Coronary artery (tissue), 2 donors: ENCODE measurements at regions not wholly inside any gene's neighbourhood (a gene's known extent, or its start where the extent isn't known, plus 50 kb on each side); places are given as distances from the start of the nearest gene placed in this dataset.

Experiments used
- DNase-seq: peaks from one replicate; pipeline ENCODE4 v3.0.0-alpha.2; 2017; ENCODE audit warnings: low spot score
- H3K27ac ChIP-seq, 2 donors: fragments of 200-600 bp; sonication (generic); one replicate each; pipeline ENCODE4 v1.5.1; 2016 to 2019
- H3K4me3 ChIP-seq: fragments of 200-600 bp; sonication (generic); 2 replicates; pipeline ENCODE4 v1.5.1; 2016; ENCODE audit warnings: mild to moderate bottlenecking, moderate library complexity
- CTCF ChIP-seq: fragments of 200-600 bp; sonication (generic); IDR thresholded peaks from one replicate; pipeline ENCODE4 v1.5.1; 2019; ENCODE audit warnings: antibody characterized with exemption

DNA sequence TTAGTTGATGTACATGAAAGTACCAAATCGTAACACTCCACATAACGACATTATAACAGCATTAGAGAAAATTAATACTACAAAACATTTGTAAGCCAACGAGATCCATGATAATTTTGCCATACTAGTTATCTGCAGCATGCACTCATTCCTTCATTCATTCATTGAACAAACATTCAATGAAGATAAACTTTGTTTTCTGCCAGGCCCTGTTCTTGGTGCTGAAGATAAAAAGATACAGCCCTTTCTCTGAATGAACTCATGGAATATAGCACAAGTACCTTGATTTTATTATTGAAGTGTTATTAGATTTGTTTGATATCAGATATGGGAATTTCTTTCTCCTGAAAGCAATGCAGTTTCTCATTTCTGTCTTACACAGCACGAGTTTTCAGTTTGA lies 524.0 kb downstream of the TFAP2A start:
- no peak for TF ChIP-seq CTCF

GRCh38 chr6:9890469-9890868 lies 524.4 kb downstream of the TFAP2A start:
- Histone ChIP-seq H3K27ac (no peak overlapping the region), H3K4me3 (no peak overlapping the region)
- no peak for DNase-seq
- TF ChIP-seq CTCF, result no peak

More for the DNA sequence above, 524.0 kb downstream of the TFAP2A start:
- Histone ChIP-seq H3K27ac (no peak overlapping the region), H3K4me3 (no peak overlapping the region)
- DNase-seq, result no peak

- no peak for TF ChIP-seq CTCF
Observed at GRCh38 chr6:9878535-9878934, 536.3 kb downstream of the TFAP2A start.

DNA sequence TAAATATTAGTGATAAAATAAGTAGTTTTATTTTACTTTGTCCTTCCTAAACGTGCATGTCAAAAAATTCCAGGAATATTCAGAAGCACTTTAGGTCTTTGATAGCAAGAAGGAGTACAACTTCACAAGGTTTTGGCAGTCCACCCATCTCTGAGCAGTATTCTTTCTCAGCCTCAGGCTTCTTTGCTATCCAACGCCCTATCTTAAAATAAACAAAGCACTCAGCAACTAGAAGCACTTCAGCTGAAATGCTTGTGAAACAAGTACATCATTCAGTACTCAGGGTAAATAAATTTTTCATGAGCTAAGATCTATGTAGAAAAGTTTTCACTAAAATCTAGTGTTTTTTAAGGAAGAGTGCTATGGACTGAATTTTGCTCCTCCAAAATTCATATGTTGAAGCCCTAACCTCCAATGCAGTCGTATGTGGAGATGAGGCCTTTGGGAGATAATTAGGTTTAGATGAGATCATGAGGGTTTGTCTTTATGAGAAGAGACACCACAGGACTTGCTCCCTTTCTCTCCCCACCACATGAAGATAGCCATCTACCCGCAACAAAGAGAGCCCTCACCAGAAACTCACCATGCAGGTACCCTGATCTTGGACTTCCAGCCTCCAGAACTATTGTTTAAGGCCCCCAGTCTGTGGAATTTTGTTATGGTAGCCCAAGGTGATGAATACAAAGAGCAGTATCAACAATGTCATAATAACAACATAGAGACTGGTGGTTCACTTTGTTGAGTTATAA lies 539.1 kb downstream of the TFAP2A start:
- DNase-seq, result no peak
- no peak for TF ChIP-seq CTCF
- Histone ChIP-seq H3K4me3 (no peak overlapping the region), H3K27ac (no peak overlapping the region)

More at GRCh38 chr6:9878535-9878934, 536.3 kb downstream of the TFAP2A start:
- Histone ChIP-seq H3K27ac (no peak overlapping the region), H3K4me3 (no peak overlapping the region)
- no peak for DNase-seq

GRCh38 chr6:9862603-9863167 lies 552.2 kb downstream of the TFAP2A start:
- H3K27ac ChIP-seq, result no peak overlapping the region

DNA sequence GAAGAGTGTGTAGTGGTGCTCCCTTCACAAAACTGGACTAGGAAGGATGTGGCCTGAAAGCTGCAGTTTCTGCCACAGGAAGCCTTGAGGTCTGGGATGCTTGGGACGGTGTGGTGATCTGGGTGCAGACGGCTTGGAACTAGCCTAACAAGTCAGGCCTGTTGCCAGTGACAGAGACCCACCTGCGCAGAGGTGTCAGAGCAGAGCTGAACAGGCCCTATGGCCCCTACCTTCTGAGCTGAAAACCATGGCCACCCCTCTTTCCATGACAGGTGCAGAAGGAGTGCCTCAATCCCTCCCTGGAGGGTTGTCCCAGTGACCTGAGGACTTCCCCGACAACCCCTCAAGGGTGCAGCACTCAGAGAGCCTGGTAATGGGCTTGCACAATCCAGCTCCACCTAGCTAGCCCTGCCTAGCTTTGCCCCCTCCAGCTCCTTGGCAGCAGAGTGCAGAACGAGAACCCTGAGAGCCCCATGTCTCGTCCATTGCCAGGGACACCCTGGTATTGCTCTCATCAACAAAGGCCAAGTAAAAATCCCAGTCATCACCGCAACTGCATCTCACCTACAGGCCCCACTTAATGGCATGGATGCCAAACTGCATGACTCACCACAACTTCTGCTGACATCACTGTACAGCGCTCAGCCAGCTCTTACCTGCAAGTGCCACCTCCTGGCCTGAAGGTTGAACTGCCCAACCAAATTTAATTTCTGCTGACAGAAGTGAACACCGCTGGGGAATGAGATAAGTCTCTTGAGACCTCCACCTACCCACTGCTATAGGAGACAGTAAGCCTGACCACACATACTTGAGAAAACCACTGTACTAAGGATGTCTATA lies 563.1 kb downstream of the TFAP2A start:
- Histone ChIP-seq H3K4me3 (no peak overlapping the region), H3K27ac (no peak overlapping the region)
- DNase-seq, result no peak
- no peak for TF ChIP-seq CTCF

More at GRCh38 chr6:9862603-9863167, 552.2 kb downstream of the TFAP2A start:
- no peak for TF ChIP-seq CTCF
- no peak for DNase-seq
- H3K4me3 ChIP-seq, result no peak overlapping the region
